Coronary artery (tissue), 2 donors: ENCODE measurements at regions not wholly inside any gene's neighbourhood (a gene's known extent, or its start where the extent isn't known, plus 50 kb on each side); places are given as distances from the start of the nearest gene placed in this dataset.

ENCODE experiments used
- DNase-seq: peaks from one replicate; pipeline ENCODE4 v3.0.0-alpha.2; 2017; ENCODE audit warnings: low spot score
- H3K27ac ChIP-seq, 2 donors: fragments of 200-600 bp; sonication (generic); one replicate each; pipeline ENCODE4 v1.5.1; 2016 to 2019
- H3K4me3 ChIP-seq: fragments of 200-600 bp; sonication (generic); 2 replicates; pipeline ENCODE4 v1.5.1; 2016; ENCODE audit warnings: mild to moderate bottlenecking, moderate library complexity
- TF ChIP-seq, protein P1 (sequence below): fragments of 200-600 bp; sonication (generic); IDR thresholded peaks from one replicate; pipeline ENCODE4 v1.5.1; 2019; ENCODE audit warnings: antibody characterized with exemption

DNA sequence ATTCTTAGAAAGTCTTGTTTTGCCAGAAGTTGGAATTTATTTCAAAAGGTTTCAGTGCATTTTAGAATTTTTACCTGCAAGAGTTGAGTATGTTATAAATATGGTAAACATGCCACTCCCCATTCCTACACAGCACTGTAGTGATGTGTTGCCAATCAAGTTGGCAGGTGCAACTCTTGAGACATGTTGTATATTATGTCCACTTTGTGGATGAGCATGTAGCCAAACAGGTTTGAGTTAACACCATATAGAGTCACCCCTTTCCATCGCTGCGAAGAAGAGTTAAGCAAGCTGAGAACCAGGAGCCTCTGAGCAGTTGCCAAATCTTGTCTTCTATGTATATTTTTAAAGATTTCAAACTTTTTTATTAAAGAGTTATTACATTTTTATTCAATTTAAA, 359.8 kb downstream of the LMO7 start:
- Histone ChIP-seq H3K27ac (no peak overlapping the region), H3K4me3 (no peak overlapping the region)
- no peak for DNase-seq
- TF ChIP-seq, protein P1, sequence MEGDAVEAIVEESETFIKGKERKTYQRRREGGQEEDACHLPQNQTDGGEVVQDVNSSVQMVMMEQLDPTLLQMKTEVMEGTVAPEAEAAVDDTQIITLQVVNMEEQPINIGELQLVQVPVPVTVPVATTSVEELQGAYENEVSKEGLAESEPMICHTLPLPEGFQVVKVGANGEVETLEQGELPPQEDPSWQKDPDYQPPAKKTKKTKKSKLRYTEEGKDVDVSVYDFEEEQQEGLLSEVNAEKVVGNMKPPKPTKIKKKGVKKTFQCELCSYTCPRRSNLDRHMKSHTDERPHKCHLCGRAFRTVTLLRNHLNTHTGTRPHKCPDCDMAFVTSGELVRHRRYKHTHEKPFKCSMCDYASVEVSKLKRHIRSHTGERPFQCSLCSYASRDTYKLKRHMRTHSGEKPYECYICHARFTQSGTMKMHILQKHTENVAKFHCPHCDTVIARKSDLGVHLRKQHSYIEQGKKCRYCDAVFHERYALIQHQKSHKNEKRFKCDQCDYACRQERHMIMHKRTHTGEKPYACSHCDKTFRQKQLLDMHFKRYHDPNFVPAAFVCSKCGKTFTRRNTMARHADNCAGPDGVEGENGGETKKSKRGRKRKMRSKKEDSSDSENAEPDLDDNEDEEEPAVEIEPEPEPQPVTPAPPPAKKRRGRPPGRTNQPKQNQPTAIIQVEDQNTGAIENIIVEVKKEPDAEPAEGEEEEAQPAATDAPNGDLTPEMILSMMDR, result no peak

GRCh38 chr13:75993823-75994222, 357.7 kb downstream of the LMO7 start:
- no peak overlapping the region for H3K27ac ChIP-seq
- no peak for DNase-seq
- H3K4me3 ChIP-seq, result no peak overlapping the region
- TF ChIP-seq, protein P1, result no peak

DNA sequence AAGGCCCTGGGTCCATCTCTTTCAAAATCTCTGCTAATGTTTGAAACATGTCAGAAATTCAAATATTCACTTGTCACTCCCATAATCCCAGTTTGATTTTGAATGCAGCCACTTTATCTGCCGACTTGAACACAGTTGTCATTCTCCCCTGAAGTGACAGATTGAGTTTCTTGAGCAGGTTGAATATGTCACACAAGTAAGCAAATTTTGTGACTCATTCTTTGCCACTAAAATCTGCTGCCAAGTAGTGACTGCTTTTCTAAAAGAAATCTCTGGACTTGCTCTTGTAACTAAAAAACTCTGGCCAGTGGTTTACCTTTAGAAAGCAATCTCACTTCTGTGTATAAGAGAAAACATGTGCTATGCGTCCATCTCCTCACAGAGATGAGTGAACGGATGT, 357.1 kb downstream of the LMO7 start:
- Histone ChIP-seq H3K4me3 (no peak overlapping the region), H3K27ac (no peak overlapping the region)
- no peak for DNase-seq
- TF ChIP-seq, protein P1, result no peak

DNA sequence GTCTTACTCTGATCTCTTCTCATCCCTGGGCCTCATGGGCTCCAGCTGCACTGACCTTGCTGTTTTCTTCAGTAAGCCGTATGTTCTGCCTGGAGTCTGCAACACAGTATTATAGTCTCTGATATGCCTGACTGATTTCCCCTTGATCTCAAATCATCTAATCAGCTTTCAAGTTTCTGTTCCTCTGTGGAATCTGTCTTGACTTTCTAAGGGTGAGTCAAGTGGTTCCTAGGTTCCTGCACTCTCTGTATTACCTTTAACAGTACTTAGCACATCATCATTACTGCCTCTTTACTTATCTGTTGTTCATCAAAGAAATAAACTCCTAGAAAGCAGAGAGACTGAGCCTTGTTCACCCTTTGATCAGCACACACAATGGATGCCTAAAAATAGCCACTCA, 350.7 kb downstream of the LMO7 start:
- DNase-seq, result no peak
- TF ChIP-seq, protein P1, result no peak
- Histone ChIP-seq H3K27ac (no peak overlapping the region), H3K4me3 (no peak overlapping the region)

- Histone ChIP-seq H3K4me3 (no peak overlapping the region), H3K27ac (no peak overlapping the region)
- TF ChIP-seq, protein P1, result no peak
- no peak for DNase-seq
These were observed 349.0 kb downstream of the LMO7 start for GRCh38 chr13:75985132-75985531.

DNA sequence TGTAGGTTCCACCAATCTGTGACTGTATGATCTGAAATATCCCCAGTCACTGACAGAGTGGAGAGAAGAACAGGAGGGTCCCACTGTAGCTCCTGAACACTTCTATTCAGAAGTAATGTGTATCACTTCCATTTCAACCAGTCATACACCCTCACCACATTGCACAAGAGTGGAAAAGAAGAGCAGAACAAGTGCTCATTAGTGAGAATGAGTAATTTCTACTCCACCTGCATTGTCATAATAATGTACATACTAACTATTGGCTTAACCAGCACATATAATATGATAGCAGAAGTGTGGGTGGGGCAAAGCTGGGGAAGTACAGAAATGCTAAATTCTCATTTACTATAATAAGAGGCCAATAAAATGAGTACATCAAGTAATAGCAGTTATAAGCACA, 342.7 kb downstream of the LMO7 start:
- H3K4me3 ChIP-seq, result no peak overlapping the region
- no peak overlapping the region for H3K27ac ChIP-seq
- DNase-seq, result no peak
- TF ChIP-seq, protein P1, result no peak

DNA sequence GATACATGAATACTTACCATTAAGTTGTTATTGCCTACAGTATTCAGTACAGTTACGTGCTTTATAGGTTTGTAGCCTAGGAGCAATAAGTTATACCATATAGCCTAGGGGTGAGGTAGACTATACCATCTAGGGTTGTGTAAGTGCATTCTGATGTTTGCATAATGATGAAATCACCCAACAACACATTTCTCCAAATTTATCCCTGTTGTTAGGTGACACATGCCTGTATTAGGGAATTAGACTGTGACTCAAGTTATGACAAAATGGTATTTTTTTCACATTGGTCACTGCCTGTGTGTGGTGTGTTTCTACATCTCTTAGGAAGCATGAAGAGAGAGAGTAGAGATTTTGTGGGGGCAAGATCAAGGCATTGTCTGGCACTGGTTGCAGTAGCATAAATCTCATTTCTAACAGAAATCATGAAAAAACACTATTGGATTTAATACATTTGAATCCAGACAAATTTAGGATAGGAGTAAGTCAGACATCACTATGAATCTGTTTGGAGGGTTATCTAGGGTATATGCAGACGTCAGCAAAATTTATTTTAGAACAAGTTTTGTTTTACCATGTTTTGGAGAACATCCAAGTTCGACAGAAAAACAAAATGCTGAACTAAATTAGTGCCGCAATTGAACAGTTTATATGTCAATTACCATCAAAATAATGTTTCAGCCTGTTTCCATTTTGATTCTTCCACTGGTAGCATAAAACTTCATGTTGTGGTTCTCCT, 332.1 kb downstream of the LMO7 start:
- Histone ChIP-seq H3K27ac (no peak overlapping the region), H3K4me3 (no peak overlapping the region)
- no peak for DNase-seq
- TF ChIP-seq, protein P1, result no peak
